Cardiac muscle cell (in vitro differentiated cells and primary cell): ENCODE measurements at regions not wholly inside any gene's neighbourhood (a gene's known extent, or its start where the extent isn't known, plus 50 kb on each side); places are given as distances from the start of the nearest gene placed in this dataset.
"Not testable (repeated sequence)": the region's sequence is repeated elsewhere in the genome, so short reads cannot be mapped to it uniquely, and the experiment has no call there.

ENCODE experiments used
- DNase-seq, 2 donors: peaks; one replicate each; pipeline versions ENCODE4 v3.0.0 to v3.0.0-alpha.2; 2010 to 2017; ENCODE audit warnings: low read depth in 1 of 2, low spot score in 1 of 2
- H3K27ac ChIP-seq: fragments of 200-600 bp; sonication (generic); 2 replicates; pipeline ENCODE4 v1.5.1; 2016
- H3K27me3 ChIP-seq: fragments of 200-600 bp; sonication (generic); 2 replicates; pipeline ENCODE4 v1.6.0; 2016; ENCODE audit warnings: control low read depth
- H3K36me3 ChIP-seq: fragments of 200-600 bp; sonication (generic); 2 replicates; pipeline ENCODE4 v1.5.1; 2016; ENCODE audit warnings: control low read depth
- H3K4me1 ChIP-seq: fragments of 200-600 bp; sonication (generic); 2 replicates; pipeline ENCODE4 v1.8.1; 2017; ENCODE audit warnings: low read depth, mild to moderate bottlenecking, mixed run types
- H3K4me3 ChIP-seq: fragments of 200-600 bp; sonication (generic); 2 replicates; pipeline ENCODE4 v1.5.1; 2016; ENCODE audit warnings: mild to moderate bottlenecking
- H3K9me3 ChIP-seq: fragments of 200-600 bp; sonication (generic); 2 replicates; pipeline ENCODE4 v1.5.1; 2017; ENCODE audit warnings: low read depth, mild to moderate bottlenecking, control low read depth
- CTCF ChIP-seq: IDR thresholded peaks from 2 replicates; pipeline ENCODE4 v1.5.1; 2012; ENCODE audit warnings: low read depth, mild to moderate bottlenecking, low read length

- Histone ChIP-seq H3K9me3 (no peaks in the 10 kb centered on the region), H3K27me3 (no peaks in the 10 kb centered on the region), H3K4me3 (no peak overlapping the region), H3K4me1 (peaks cover 4% of the 10 kb centered on the region), H3K36me3 (no peaks in the 10 kb centered on the region), H3K27ac (no peak overlapping the region)
- DNase-seq, result no peak
- TF ChIP-seq CTCF, result no peak
Measured at GRCh38 chr12:88865537-88865936, 285.3 kb upstream of the KITLG start.

- Histone ChIP-seq H3K36me3 (no peaks in the 10 kb centered on the region), H3K27me3 (no peaks in the 10 kb centered on the region), H3K4me3 (no peak overlapping the region), H3K9me3 (no peaks in the 10 kb centered on the region), H3K27ac (no peak overlapping the region), H3K4me1 (peaks cover 4% of the 10 kb centered on the region)
- TF ChIP-seq CTCF, result no peak
- no peak for DNase-seq
Measured at GRCh38 chr12:88860851-88861250, 280.6 kb upstream of the KITLG start.

GRCh38 chr12:88856201-88856600, 275.9 kb upstream of the KITLG start:
- no peaks in the 10 kb centered on the region for H3K27me3 ChIP-seq
- DNase-seq, result no peak
- no peak for TF ChIP-seq CTCF
- no peaks in the 10 kb centered on the region for H3K36me3 ChIP-seq
- H3K4me3 ChIP-seq, result no peak overlapping the region
- H3K27ac ChIP-seq, result no peak overlapping the region
- H3K4me1 ChIP-seq, result no peaks in the 10 kb centered on the region
- no peaks in the 10 kb centered on the region for H3K9me3 ChIP-seq

GRCh38 chr12:88855301-88855700, 275.0 kb upstream of the KITLG start:
- Histone ChIP-seq H3K27ac (no peak overlapping the region), H3K27me3 (no peaks in the 10 kb centered on the region), H3K36me3 (no peaks in the 10 kb centered on the region), H3K9me3 (no peaks in the 10 kb centered on the region), H3K4me1 (no peaks in the 10 kb centered on the region), H3K4me3 (no peak overlapping the region)
- no peak for TF ChIP-seq CTCF
- no peak for DNase-seq

GRCh38 chr12:88854260-88854659, 274.0 kb upstream of the KITLG start:
- H3K27ac ChIP-seq, result no peak overlapping the region
- peak in 1 of 2 donors; percentile 53 for DNase-seq

GRCh38 chr12:88847246-88847645, 267.0 kb upstream of the KITLG start:
- not testable (repeated sequence) for H3K27me3 ChIP-seq, H3K36me3 ChIP-seq, DNase-seq, H3K4me3 ChIP-seq, H3K4me1 ChIP-seq, H3K9me3 ChIP-seq, H3K27ac ChIP-seq

More at GRCh38 chr12:88854260-88854659, 274.0 kb upstream of the KITLG start:
- no peaks in the 10 kb centered on the region for H3K36me3 ChIP-seq
- no peak for TF ChIP-seq CTCF
- no peak overlapping the region for H3K4me3 ChIP-seq
- no peaks in the 10 kb centered on the region for H3K4me1 ChIP-seq
- H3K27me3 ChIP-seq, result no peaks in the 10 kb centered on the region
- no peaks in the 10 kb centered on the region for H3K9me3 ChIP-seq
